Activated naive CD8-positive, alpha-beta T cell treated with anti-CD3 and anti-CD28 coated beads for 36 hours (primary cell): ENCODE measurements at regions not wholly inside any gene's neighbourhood (a gene's known extent, or its start where the extent isn't known, plus 50 kb on each side); places are given as distances from the start of the nearest gene placed in this dataset.
"Not testable (repeated sequence)": the region's sequence is repeated elsewhere in the genome, so short reads cannot be mapped to it uniquely, and the experiment has no call there.

Experiments used
- DNase-seq: peaks from one replicate; pipeline ENCODE4 v3.0.0; 2021
- H3K27ac Mint-ChIP-seq: one replicate; pipeline ENCODE4 v1.8.0; 2022; ENCODE audit warnings: mild to moderate bottlenecking, moderate library complexity, mixed read lengths
- H3K27me3 Mint-ChIP-seq: one replicate; pipeline ENCODE4 v1.8.0; 2022; ENCODE audit warnings: mild to moderate bottlenecking, mixed read lengths
- H3K36me3 Mint-ChIP-seq: one replicate; pipeline ENCODE4 v1.8.0; 2021; ENCODE audit warnings: mild to moderate bottlenecking, mixed read lengths
- H3K4me1 Mint-ChIP-seq: one replicate; pipeline ENCODE4 v1.8.0; 2021; ENCODE audit warnings: mixed read lengths
- H3K4me3 Mint-ChIP-seq: one replicate; pipeline ENCODE4 v1.8.0; 2022; ENCODE audit warnings: mild to moderate bottlenecking, moderate library complexity, mixed read lengths
- H3K9me3 Mint-ChIP-seq: one replicate; pipeline ENCODE4 v1.8.0; 2022; ENCODE audit warnings: mixed read lengths

GRCh38 chr10:87300163-87300562 lies 57.4 kb upstream of the NUTM2D start:
- not testable (repeated sequence) for H3K27me3 Mint-ChIP-seq, H3K27ac Mint-ChIP-seq, H3K9me3 Mint-ChIP-seq, H3K36me3 Mint-ChIP-seq, DNase-seq, H3K4me1 Mint-ChIP-seq, H3K4me3 Mint-ChIP-seq

GRCh38 chr10:87301466-87302115 lies 56.0 kb upstream of the NUTM2D start:
- H3K4me3 Mint-ChIP-seq, H3K27ac Mint-ChIP-seq, H3K27me3 Mint-ChIP-seq, H3K9me3 Mint-ChIP-seq, H3K4me1 Mint-ChIP-seq, H3K36me3 Mint-ChIP-seq: not testable (repeated sequence)
- DNase-seq = peak; percentile 2

DNA sequence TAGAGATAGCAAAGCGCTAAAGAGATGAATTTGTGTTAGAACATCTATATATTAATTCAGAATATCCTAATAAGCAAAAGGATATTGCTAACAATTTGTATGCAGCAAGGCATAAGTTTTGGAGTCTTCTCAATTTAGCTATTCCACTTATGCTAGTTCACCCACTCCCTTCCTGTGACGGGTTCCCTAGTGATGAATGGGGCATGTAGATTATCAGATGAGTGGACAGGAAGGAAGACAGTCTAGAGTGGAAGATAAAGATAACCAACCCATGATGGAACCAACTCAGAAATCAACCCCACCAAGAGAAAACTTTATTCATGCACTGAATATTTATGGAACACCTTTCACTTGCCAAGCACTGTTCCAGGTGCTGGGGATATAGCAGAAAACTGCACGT lies 55.4 kb upstream of the NUTM2D start:
- not testable (repeated sequence) for H3K27ac Mint-ChIP-seq, H3K9me3 Mint-ChIP-seq, H3K36me3 Mint-ChIP-seq, H3K4me3 Mint-ChIP-seq, DNase-seq, H3K27me3 Mint-ChIP-seq, H3K4me1 Mint-ChIP-seq

DNA sequence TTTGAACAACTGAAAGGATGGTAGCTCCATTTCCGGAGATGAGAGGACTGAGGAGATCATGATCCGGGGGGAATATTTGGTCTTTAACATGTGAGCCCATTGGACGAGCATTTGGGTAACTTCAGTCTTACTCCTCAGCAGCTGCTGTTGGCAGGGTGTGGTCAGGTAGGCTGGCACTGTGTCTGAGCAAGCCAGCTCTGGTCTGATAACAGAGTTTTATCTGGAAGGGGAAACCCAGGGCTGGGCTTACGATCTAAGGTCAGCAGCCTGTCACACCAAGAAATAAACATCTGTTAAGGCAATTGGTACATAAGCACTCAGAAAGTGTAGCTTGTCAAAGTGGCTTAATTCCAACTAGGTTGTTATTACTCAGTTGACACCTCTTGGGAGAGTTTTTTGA lies 53.8 kb upstream of the NUTM2D start:
- not testable (repeated sequence) for H3K9me3 Mint-ChIP-seq, H3K4me3 Mint-ChIP-seq, H3K4me1 Mint-ChIP-seq, H3K36me3 Mint-ChIP-seq, DNase-seq, H3K27ac Mint-ChIP-seq, H3K27me3 Mint-ChIP-seq

- H3K27ac Mint-ChIP-seq, H3K4me1 Mint-ChIP-seq, H3K9me3 Mint-ChIP-seq, H3K27me3 Mint-ChIP-seq, DNase-seq, H3K4me3 Mint-ChIP-seq, H3K36me3 Mint-ChIP-seq: not testable (repeated sequence)
Observed at GRCh38 chr10:87306681-87307080, 50.9 kb upstream of the NUTM2D start.
